ENCODE measurements at regions not wholly inside any gene's neighbourhood (a gene's known extent, or its start where the extent isn't known, plus 50 kb on each side); places are given as distances from the start of the nearest gene placed in this dataset.

DNA sequence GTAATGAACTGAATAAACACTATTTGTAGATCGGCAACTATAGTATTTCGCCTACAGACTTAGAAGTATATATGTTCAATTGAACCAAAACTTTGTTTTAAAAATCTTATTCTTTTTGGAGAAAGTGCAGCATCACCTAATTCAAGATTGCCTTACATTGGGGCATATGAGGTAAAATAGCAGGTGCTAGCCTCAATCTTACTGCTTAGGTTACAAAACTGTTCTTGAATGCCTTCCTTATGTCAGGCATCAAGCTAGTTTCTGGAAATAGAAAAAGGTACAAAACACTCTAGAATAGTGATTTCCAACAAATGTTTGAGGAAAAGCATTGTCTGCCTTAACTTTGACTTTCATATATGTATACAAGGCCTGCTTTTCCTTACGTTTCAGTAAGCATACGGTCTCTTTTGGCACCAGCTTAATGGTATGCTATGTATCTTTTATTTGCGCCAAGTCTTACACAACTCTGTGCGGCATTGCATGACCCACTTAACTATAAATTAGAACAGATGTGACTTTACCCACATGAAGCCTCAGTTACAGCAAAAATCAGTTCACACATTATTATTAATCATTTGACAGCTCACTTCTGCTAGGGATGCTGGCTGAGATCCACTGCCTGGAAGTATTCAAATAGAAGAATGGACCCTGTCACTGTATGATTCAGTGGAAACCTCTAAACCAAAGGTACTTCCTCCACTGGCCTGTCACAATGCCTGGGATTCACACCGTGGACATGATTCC, 174.1 kb downstream of the PRELID2 start:
- TF ChIP-seq, protein P1, sequence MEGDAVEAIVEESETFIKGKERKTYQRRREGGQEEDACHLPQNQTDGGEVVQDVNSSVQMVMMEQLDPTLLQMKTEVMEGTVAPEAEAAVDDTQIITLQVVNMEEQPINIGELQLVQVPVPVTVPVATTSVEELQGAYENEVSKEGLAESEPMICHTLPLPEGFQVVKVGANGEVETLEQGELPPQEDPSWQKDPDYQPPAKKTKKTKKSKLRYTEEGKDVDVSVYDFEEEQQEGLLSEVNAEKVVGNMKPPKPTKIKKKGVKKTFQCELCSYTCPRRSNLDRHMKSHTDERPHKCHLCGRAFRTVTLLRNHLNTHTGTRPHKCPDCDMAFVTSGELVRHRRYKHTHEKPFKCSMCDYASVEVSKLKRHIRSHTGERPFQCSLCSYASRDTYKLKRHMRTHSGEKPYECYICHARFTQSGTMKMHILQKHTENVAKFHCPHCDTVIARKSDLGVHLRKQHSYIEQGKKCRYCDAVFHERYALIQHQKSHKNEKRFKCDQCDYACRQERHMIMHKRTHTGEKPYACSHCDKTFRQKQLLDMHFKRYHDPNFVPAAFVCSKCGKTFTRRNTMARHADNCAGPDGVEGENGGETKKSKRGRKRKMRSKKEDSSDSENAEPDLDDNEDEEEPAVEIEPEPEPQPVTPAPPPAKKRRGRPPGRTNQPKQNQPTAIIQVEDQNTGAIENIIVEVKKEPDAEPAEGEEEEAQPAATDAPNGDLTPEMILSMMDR (IDR thresholded peaks at IDR 0.05), result no peak
- no peak for TF ChIP-seq POLR2A (IDR thresholded peaks at IDR 0.05)

Data from heart left ventricle (tissue), 13 donors.